Hepatocyte (in vitro differentiated cells): ENCODE measurements at regions not wholly inside any gene's neighbourhood (a gene's known extent, or its start where the extent isn't known, plus 50 kb on each side); places are given as distances from the start of the nearest gene placed in this dataset.

Source experiments
- DNase-seq: peaks from one replicate; pipeline ENCODE4 v3.0.0-alpha.2; 2016; ENCODE audit warnings: low spot score
- H2AFZ ChIP-seq: fragments of 200-600 bp; sonication (generic); 2 replicates; pipeline ENCODE4 v1.6.0; 2016; ENCODE audit warnings: antibody characterized with exemption, mild to moderate bottlenecking
- H3K27ac ChIP-seq: fragments of 200-600 bp; sonication (generic); 2 replicates; pipeline ENCODE4 v1.5.1; 2016; ENCODE audit warnings: mild to moderate bottlenecking
- H3K27me3 ChIP-seq: fragments of 200-600 bp; sonication (generic); 2 replicates; pipeline ENCODE4 v1.6.1; 2016
- H3K36me3 ChIP-seq: fragments of 200-600 bp; sonication (generic); replicated peaks from 2 replicates; pipeline ENCODE4 v1.5.1; 2016; ENCODE audit warnings: low read depth; ENCODE audit not compliant: insufficient read depth
- H3K4me1 ChIP-seq: fragments of 200-600 bp; sonication (generic); 2 replicates; pipeline ENCODE4 v1.5.1; 2016; ENCODE audit warnings: mild to moderate bottlenecking, moderate library complexity; ENCODE audit not compliant: insufficient read depth
- H3K4me2 ChIP-seq: fragments of 200-600 bp; sonication (generic); 2 replicates; pipeline ENCODE4 v1.6.0; 2016
- H3K4me3 ChIP-seq: fragments of 200-600 bp; sonication (generic); 2 replicates; pipeline ENCODE4 v1.5.1; 2016; ENCODE audit warnings: mild to moderate bottlenecking
- H3K79me2 ChIP-seq: fragments of 200-600 bp; sonication (generic); 2 replicates; pipeline ENCODE4 v1.6.0; 2017; ENCODE audit warnings: mild to moderate bottlenecking
- H3K9me2 ChIP-seq: fragments of 200-600 bp; sonication (generic); replicated peaks from 2 replicates; pipeline ENCODE4 v1.6.0; 2017; ENCODE audit warnings: mild to moderate bottlenecking; ENCODE audit not compliant: insufficient read depth
- H3K9me3 ChIP-seq: fragments of 200-600 bp; sonication (generic); 2 replicates; pipeline ENCODE4 v1.5.1; 2016; ENCODE audit warnings: low read depth, mild to moderate bottlenecking
- H4K20me1 ChIP-seq: fragments of 200-600 bp; sonication (generic); 2 replicates; pipeline ENCODE4 v1.6.0; 2016; ENCODE audit warnings: mild to moderate bottlenecking; ENCODE audit not compliant: insufficient read depth, poor library complexity, severe bottlenecking
- EZH2 ChIP-seq: fragments of 200-600 bp; sonication (generic); IDR thresholded peaks from 2 replicates; pipeline ENCODE4 v1.6.1; 2016; ENCODE audit warnings: antibody characterized with exemption, mild to moderate bottlenecking, borderline replicate concordance
- EZH2phosphoT487 ChIP-seq: fragments of 200-600 bp; sonication (generic); IDR thresholded peaks from one replicate; pipeline ENCODE4 v1.6.1; 2018; ENCODE audit warnings: antibody characterized with exemption, mild to moderate bottlenecking, low read depth, moderate library complexity; ENCODE audit not compliant: unreplicated experiment, severe bottlenecking
- WGBS: methylation state at CpG from one replicate; pipeline ENCODE4 v1.1.6; 2016; ENCODE audit warnings: low lambda C conversion rate; ENCODE audit errors: missing lambda C conversion rate; 5-methylcytosine and 5-hydroxymethylcytosine counted together
- TF ChIP-seq, protein P1 (sequence below): fragments of 200-600 bp; sonication (generic); IDR thresholded peaks from 2 replicates; pipeline ENCODE4 v1.5.1; 2016; ENCODE audit warnings: antibody characterized with exemption, mild to moderate bottlenecking; ENCODE audit not compliant: poor library complexity

DNA sequence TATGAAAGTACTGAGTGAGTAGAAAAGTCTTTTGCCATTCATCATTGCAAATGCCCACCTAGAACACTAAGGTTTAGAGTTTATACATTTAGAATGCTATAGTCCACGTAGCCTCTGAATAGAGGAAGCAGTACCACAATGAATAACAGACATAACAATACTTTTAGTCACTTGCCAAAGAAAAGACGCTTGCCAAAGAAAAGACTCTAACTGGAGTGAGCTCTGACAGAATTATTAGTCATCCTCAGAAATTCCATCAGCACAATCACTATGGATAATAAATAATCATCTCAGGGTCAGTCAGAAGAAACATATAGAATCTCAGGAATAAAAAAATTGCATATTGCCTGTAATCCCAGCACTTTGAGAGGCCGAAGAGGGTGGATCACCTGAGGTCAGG lies 168.5 kb upstream of the TARS1 start:
- Histone ChIP-seq H3K9me2 (no peaks in the 10 kb centered on the region), H3K27ac (no peak overlapping the region), H4K20me1 (no peaks in the 10 kb centered on the region), H3K9me3 (no peaks in the 10 kb centered on the region), H2AFZ (no peak overlapping the region), H3K36me3 (no peaks in the 10 kb centered on the region), H3K4me3 (no peak overlapping the region), H3K4me1 (peaks cover 2% of the 10 kb centered on the region), H3K4me2 (no peak overlapping the region), H3K79me2 (no peaks in the 10 kb centered on the region), H3K27me3 (no peaks in the 10 kb centered on the region)
- DNase-seq, result no peak
- 89% methylated on average over 3 of the region's 3 CpGs for WGBS
- TF ChIP-seq EZH2phosphoT487 (no peak), EZH2 (no peak)
- TF ChIP-seq, protein P1, sequence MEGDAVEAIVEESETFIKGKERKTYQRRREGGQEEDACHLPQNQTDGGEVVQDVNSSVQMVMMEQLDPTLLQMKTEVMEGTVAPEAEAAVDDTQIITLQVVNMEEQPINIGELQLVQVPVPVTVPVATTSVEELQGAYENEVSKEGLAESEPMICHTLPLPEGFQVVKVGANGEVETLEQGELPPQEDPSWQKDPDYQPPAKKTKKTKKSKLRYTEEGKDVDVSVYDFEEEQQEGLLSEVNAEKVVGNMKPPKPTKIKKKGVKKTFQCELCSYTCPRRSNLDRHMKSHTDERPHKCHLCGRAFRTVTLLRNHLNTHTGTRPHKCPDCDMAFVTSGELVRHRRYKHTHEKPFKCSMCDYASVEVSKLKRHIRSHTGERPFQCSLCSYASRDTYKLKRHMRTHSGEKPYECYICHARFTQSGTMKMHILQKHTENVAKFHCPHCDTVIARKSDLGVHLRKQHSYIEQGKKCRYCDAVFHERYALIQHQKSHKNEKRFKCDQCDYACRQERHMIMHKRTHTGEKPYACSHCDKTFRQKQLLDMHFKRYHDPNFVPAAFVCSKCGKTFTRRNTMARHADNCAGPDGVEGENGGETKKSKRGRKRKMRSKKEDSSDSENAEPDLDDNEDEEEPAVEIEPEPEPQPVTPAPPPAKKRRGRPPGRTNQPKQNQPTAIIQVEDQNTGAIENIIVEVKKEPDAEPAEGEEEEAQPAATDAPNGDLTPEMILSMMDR, result no peak

DNA sequence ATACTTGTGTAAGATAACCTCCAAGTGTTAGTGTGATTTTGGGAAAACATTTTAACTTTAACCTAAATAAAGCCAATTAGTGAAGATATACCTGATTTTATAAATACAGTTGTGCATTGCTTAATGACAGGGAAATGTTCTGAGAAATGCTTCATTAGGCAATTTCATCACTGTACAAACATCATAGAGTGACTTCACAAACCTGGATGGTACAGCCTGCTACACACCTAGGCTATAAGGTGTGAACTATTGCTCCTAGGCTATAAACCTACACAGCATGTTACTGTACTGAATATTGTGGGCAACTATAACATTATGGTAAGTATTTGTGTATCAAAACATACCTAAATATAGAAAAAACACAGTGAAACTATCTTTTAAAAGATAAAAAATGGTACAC lies 166.8 kb upstream of the TARS1 start:
- no peak overlapping the region for H3K4me2 ChIP-seq
- no peak overlapping the region for H3K27ac ChIP-seq
- H3K9me3 ChIP-seq, result no peaks in the 10 kb centered on the region
- no peaks in the 10 kb centered on the region for H3K36me3 ChIP-seq
- no peaks in the 10 kb centered on the region for H3K79me2 ChIP-seq
- no peaks in the 10 kb centered on the region for H4K20me1 ChIP-seq
- H3K4me1 ChIP-seq, result peaks cover 5% of the 10 kb centered on the region
- H3K4me3 ChIP-seq, result no peak overlapping the region
- DNase-seq, result no peak
- H3K9me2 ChIP-seq, result no peaks in the 10 kb centered on the region
- H2AFZ ChIP-seq, result no peak overlapping the region
- no peaks in the 10 kb centered on the region for H3K27me3 ChIP-seq
- TF ChIP-seq EZH2, result no peak
- TF ChIP-seq EZH2phosphoT487, result no peak
- TF ChIP-seq, protein P1, result no peak

DNA sequence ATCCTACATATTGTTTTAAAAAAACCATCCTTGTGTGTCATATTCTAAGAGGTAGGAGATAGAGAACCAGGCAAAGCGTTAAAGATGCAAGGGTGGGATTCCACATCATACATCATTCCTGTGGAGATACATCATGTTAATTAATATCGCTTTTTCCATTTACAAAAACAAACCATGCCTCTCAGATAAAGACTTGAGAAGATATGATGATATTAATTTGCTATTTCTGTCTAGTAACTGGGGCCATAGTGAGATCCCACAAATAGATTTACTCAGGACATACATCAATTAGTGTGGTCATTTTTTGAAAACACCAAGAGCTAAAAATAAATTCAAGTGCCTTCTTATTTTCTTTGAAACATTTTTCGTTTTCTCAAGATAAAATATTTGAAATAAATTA lies 165.4 kb upstream of the TARS1 start:
- DNase-seq, result no peak
- Histone ChIP-seq H3K27me3 (no peaks in the 10 kb centered on the region), H3K36me3 (no peaks in the 10 kb centered on the region), H3K27ac (no peak overlapping the region), H2AFZ (no peak overlapping the region), H3K79me2 (no peaks in the 10 kb centered on the region), H4K20me1 (no peaks in the 10 kb centered on the region), H3K4me2 (no peak overlapping the region), H3K9me3 (no peaks in the 10 kb centered on the region), H3K4me3 (no peak overlapping the region), H3K4me1 (peaks cover 5% of the 10 kb centered on the region), H3K9me2 (no peaks in the 10 kb centered on the region)
- TF ChIP-seq, protein P1, result no peak
- TF ChIP-seq EZH2phosphoT487 (no peak), EZH2 (no peak)
- WGBS, result 67% methylated on average over 3 of the region's 3 CpGs
